AG09319 (cell line): ENCODE measurements at regions not wholly inside any gene's neighbourhood (a gene's known extent, or its start where the extent isn't known, plus 50 kb on each side); places are given as distances from the start of the nearest gene placed in this dataset.

Source experiments
- DNase-seq: peaks from one replicate; pipeline ENCODE4 v3.0.0-alpha.2; 2010; ENCODE audit warnings: low read depth; ENCODE audit errors: extremely low read depth
- CTCF ChIP-seq: IDR thresholded peaks from 2 replicates; pipeline ENCODE4 v1.5.1; 2011; ENCODE audit warnings: low read depth, mild to moderate bottlenecking, inconsistent platforms, low read length, moderate library complexity

GRCh38 chr6:125537090-125537489 is 212.3 kb upstream of the HEY2 start:
- no peak for TF ChIP-seq CTCF
- DNase-seq: no peak

DNA sequence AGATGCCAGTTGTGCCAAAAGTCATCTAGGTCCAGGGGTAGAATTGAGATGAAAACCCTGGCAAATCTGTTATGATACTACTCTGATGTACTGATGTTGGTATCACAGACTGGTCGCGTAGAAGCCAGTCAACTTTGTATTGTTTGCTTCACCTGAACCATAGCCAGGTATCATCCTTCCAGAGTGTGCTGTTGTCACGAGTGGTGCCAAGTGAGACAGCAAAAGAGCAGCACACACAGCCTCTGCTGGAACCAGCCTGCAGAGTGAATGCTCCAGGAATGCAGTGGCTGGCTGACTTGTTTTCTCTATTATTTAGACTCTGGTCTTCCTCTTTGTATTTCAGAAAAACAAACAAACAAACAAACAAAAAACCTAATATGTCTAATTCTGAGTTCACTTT is 209.5 kb upstream of the HEY2 start:
- no peak for TF ChIP-seq CTCF
- DNase-seq: no peak

- no peak for DNase-seq
- TF ChIP-seq CTCF: no peak
Measured at GRCh38 chr6:125544819-125545218, 204.6 kb upstream of the HEY2 start.

DNA sequence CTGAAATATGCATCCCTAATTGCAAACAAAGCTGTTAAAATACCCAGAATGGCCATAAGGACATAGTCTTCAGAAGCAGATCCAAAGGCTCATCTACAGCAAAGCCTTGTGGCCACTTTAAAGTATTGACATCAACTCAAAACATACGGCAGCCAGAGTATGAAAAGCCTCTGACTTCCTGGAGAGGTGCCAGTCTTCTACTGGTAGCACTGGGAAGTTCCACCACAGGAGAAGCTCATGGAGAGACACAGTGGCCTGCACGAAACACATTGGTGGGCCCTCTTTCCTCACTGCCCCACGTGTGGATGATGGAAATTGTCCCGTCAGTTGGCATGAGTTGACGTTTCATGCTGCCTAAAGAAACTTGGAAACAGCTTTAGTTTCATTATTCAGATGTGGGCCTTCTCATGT is 202.6 kb upstream of the HEY2 start:
- TF ChIP-seq CTCF: no peak
- no peak for DNase-seq

DNA sequence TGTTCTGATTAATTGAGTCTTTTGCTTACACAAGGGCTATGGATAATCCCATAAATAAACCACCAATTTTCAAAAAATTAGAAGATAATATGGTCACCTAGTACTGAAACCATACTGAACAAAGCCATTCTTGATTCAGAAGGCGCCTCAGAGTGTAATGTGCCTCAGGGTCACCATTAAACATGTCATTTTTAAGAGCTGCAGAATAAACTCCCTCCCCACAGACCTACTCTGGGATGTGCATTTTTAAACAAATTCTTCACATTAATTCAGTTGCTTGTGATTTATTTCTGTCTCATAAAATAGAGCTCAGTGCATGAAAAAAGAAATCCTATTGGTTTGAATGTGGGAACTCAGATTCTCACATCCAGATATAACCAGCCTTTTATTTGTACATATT is 202.1 kb upstream of the HEY2 start:
- DNase-seq: no peak
- no peak for TF ChIP-seq CTCF

GRCh38 chr6:125549202-125549884 is 200.1 kb upstream of the HEY2 start:
- no peak for DNase-seq
- no peak for TF ChIP-seq CTCF

GRCh38 chr6:125550892-125551291 is 198.5 kb upstream of the HEY2 start:
- DNase-seq: no peak
- TF ChIP-seq CTCF: no peak
